HG03521 (cell line): ENCODE measurements at regions not wholly inside any gene's neighbourhood (a gene's known extent, or its start where the extent isn't known, plus 50 kb on each side); places are given as distances from the start of the nearest gene placed in this dataset.
"Not testable (repeated sequence)": the region's sequence is repeated elsewhere in the genome, so short reads cannot be mapped to it uniquely, and the experiment has no call there.

Source experiments
- ATAC-seq: cut with Tn5 transposase; IDR thresholded peaks from one replicate; pipeline ENCODE4 v1.9.1; 2021; ENCODE audit warnings: mild to moderate bottlenecking, moderate library complexity; ENCODE audit not compliant: unreplicated experiment

DNA sequence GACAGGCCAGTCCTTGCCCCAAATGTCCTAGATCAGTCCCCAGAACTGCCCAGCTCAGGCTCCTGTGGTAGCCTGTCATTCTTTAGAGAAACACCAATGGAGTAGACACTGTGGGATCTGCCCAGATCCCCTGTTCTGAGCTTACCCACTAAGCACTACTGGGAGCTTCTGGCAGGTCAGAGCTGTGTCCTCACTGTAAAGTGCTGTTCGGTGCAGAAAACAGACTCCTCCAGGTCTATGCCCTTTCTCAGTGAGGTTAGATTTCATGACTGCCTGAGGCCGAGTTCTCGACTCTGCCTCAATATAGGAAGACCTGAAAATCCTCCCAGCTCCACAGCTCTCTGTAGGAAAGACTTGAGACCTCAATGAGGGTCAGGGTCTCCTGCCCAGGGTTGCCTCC, 67.5 kb upstream of the IGLL5 start:
- ATAC-seq, result no peak

- ATAC-seq, result no peak
These were observed 67.0 kb upstream of the IGLL5 start for GRCh38 chr22:22820626-22821025.

GRCh38 chr22:22821340-22821739, 66.3 kb upstream of the IGLL5 start:
- ATAC-seq, result no peak

- no peak for ATAC-seq
These were observed 65.5 kb upstream of the IGLL5 start for GRCh38 chr22:22822106-22822505.

- not testable (repeated sequence) for ATAC-seq
These were observed 65.1 kb upstream of the IGLL5 start for GRCh38 chr22:22822553-22822952.

DNA sequence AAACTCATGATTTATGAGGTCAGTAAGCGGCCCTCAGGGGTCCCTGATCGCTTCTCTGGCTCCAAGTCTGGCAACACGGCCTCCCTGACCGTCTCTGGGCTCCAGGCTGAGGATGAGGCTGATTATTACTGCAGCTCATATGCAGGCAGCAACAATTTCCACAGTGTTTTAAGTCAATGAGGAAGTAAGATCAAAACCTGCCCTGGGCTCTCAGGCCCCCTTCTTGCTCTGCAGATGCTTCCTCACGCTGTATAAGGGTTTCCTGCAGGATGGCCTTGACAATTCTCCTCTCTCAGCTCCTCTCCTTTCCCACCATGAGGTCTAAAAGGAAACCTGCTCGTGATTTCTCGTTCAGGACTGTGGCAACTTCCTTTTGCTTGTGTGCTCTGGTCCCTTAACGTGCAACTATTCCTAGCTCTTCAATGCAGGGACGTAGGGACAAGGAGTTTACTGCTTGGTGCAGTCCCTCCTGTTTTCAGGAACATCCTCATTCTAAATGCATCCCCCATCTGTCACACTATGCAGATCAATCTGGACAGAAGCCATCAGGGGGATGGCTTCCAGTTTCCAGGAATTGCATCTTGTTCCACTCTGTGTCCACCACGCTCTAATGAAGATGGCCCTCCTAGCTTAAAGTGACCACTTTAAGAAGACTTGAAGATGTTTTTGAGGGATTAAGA, 64.3 kb upstream of the IGLL5 start:
- no peak for ATAC-seq

GRCh38 chr22:22824340-22825212, 63.0 kb upstream of the IGLL5 start:
- no peak for ATAC-seq

GRCh38 chr22:22825213-22825593, 62.4 kb upstream of the IGLL5 start:
- ATAC-seq, result no peak

- ATAC-seq, result no peak
These were observed 60.3 kb upstream of the IGLL5 start for GRCh38 chr22:22827187-22827939.

GRCh38 chr22:22830193-22830592, 57.4 kb upstream of the IGLL5 start:
- no peak for ATAC-seq

- ATAC-seq, result no peak
These were observed 56.5 kb upstream of the IGLL5 start for GRCh38 chr22:22830957-22831688.

DNA sequence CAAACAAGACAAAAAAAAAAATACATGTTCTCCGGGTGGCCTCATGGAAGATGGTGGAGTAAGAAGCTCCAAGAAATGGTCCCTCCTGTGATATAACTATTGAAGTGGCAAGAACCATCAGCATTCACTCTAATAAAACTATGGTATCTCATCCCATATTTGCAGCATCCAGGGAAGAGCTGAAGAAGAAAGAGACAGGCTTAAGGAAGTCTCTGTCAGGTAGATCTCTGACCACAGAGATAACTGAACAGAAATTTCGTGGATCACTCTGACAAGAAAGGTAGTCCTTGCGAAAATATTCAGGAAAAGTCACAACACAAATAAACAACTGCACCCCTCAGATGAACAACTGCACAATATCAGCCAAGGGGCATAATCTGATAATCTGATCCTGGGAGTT, 54.6 kb upstream of the IGLL5 start:
- no peak for ATAC-seq

- ATAC-seq, result no peak
These were observed 54.1 kb upstream of the IGLL5 start for GRCh38 chr22:22833488-22833887.

DNA sequence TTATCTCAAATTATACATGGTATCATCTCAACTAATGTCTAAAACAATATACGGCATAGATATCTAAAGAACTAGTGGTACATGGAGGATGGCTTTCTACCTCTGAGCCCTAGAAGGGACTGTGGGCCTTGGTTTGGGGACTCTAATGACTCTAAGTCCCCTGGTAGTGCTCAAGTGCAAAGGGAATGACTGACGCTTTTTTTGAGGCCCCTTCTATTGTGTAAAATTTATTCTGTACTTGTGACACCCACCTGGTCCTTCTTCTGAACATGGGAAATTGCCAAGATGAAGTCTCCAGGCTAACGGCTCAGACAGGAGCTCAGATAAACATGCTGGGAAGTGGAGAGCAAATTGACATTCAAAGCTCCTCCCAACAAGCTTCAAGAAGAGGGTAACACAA, 53.4 kb upstream of the IGLL5 start:
- ATAC-seq, result no peak

GRCh38 chr22:22834783-22835182, 52.8 kb upstream of the IGLL5 start:
- no peak for ATAC-seq

DNA sequence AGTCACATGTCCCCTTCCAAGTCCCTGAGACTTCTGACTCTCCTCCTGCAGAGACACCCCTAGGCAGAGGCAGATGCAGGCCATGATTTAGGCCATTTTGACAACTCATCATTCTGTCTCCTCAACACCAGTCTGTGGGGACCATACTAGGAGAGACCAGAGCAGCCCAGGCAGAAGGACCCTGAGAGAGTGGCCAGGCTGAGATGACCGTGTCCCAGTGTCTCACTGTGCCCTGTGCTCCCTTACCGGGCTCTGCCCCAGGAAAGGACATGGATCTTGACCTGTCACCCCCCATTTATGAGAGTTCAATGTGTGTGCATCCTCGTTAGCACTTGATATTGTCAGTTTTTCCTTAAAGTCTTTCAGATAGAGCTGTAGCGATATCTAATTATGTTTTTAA, 52.4 kb upstream of the IGLL5 start:
- ATAC-seq, result no peak

DNA sequence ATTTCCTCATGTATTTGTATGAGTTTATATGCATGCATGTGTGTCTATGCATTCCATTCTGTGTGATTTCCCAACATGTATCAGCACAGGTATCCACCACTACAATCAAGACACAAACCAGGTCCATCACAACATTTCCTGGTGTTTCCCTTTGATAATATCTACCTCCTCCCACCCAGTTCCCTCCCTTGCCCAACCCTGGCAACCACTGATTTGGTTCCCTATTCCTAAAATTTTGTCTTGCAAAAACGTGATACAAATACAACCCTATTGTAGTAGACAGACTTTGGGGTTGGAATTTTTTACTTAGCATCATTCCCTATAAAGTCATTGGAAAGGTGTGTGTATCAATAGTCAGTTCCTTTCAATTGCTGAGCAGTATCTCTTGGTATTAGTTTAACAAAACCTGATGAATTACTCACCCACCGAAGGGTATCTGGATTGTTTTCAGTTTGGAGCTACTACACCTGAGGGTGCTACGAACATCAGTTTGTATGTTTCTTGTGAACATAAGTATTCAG, 51.8 kb upstream of the IGLL5 start:
- no peak for ATAC-seq

DNA sequence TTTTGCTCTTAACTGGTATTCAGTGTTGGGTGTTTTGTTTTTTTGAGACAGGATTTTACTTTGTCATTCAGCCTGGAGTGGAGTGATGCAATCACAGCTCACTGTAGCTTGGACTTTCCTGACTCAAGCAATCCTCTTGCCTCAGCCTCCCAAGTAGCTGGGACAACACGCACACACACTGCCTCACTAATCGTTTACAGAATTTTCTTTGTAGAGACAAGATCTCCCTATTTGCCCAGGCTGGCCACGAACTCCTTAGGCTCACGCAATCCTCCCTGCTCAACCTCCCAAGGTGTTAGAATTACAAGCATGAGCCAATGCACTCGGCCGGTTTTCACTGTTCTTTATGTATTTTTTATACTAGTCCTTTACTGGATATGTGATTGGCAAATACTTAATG, 51.0 kb upstream of the IGLL5 start:
- no peak for ATAC-seq
